ENCODE measurements at regions not wholly inside any gene's neighbourhood (a gene's known extent, or its start where the extent isn't known, plus 50 kb on each side); places are given as distances from the start of the nearest gene placed in this dataset.

GRCh38 chr2:185644828-185645227 is 93.8 kb upstream of the FSIP2 start:
- H3K9me3 ChIP-seq: no peaks in the 10 kb centered on the region
- H3K4me3 ChIP-seq: no peak overlapping the region
- no peak for DNase-seq
- H3K27me3 ChIP-seq: no peaks in the 10 kb centered on the region
- intact Hi-C loops (cut with DNase I): no loop called here
- WGBS, 2 donors: 76% methylated on average over 3 of the region's 3 CpGs
- TF ChIP-seq EP300 (IDR thresholded peaks at IDR 0.05): no peak
- TF ChIP-seq POLR2A (IDR thresholded peaks at IDR 0.05): no peak
- TF ChIP-seq POLR2AphosphoS5 (IDR thresholded peaks at IDR 0.05): no peak
- TF ChIP-seq CTCF (IDR thresholded peaks at IDR 0.05): no peak
- H3K4me1 ChIP-seq: no peaks in the 10 kb centered on the region
- H3K36me3 ChIP-seq: no peaks in the 10 kb centered on the region
- H3K27ac ChIP-seq: no peak overlapping the region

GRCh38 chr2:185645529-185645928 is 93.1 kb upstream of the FSIP2 start:
- H3K27ac ChIP-seq: no peak overlapping the region
- TF ChIP-seq EP300 (IDR thresholded peaks at IDR 0.05): no peak
- no peak for TF ChIP-seq POLR2AphosphoS5 (IDR thresholded peaks at IDR 0.05)
- intact Hi-C loops (cut with DNase I): no loop called here
- DNase-seq: no peak
- no peaks in the 10 kb centered on the region for H3K9me3 ChIP-seq
- no peak overlapping the region for H3K4me3 ChIP-seq
- no peaks in the 10 kb centered on the region for H3K4me1 ChIP-seq
- WGBS, 2 donors: 50 to 71% methylated on average over 1 of the region's 1 CpG
- H3K36me3 ChIP-seq: no peaks in the 10 kb centered on the region
- no peaks in the 10 kb centered on the region for H3K27me3 ChIP-seq

- Histone ChIP-seq H3K36me3 (no peaks in the 10 kb centered on the region), H3K9me3 (no peaks in the 10 kb centered on the region), H3K27me3 (no peaks in the 10 kb centered on the region), H3K4me1 (no peaks in the 10 kb centered on the region), H3K27ac (no peak overlapping the region), H3K4me3 (no peak overlapping the region)
- no peak for DNase-seq
- 66 to 88% methylated on average over 2 of the region's 2 CpGs for WGBS, 2 donors
- TF ChIP-seq POLR2A (IDR thresholded peaks at IDR 0.05) (no peak), EP300 (IDR thresholded peaks at IDR 0.05) (no peak), CTCF (IDR thresholded peaks at IDR 0.05) (no peak), POLR2AphosphoS5 (IDR thresholded peaks at IDR 0.05) (no peak)
- intact Hi-C loops (cut with DNase I): no loop called here
Observed at GRCh38 chr2:185658750-185659149, 79.9 kb upstream of the FSIP2 start.

- intact Hi-C loops (cut with DNase I): no loop called here
- H3K4me1 ChIP-seq: no peaks in the 10 kb centered on the region
- 94 to 96% methylated on average over 1 of the region's 1 CpG for WGBS, 2 donors
- no peaks in the 10 kb centered on the region for H3K9me3 ChIP-seq
- H3K27ac ChIP-seq: no peak overlapping the region
- H3K36me3 ChIP-seq: no peaks in the 10 kb centered on the region
- TF ChIP-seq POLR2AphosphoS5 (IDR thresholded peaks at IDR 0.05) (no peak), POLR2A (IDR thresholded peaks at IDR 0.05) (no peak), CTCF (IDR thresholded peaks at IDR 0.05) (no peak), EP300 (IDR thresholded peaks at IDR 0.05) (no peak)
- H3K27me3 ChIP-seq: no peaks in the 10 kb centered on the region
- no peak for DNase-seq
- H3K4me3 ChIP-seq: no peak overlapping the region
Observed at GRCh38 chr2:185663811-185664210, 74.8 kb upstream of the FSIP2 start.

GRCh38 chr2:185664384-185664783 is 74.2 kb upstream of the FSIP2 start:
- Histone ChIP-seq H3K27me3 (no peaks in the 10 kb centered on the region), H3K4me3 (no peak overlapping the region), H3K36me3 (no peaks in the 10 kb centered on the region), H3K4me1 (no peaks in the 10 kb centered on the region), H3K27ac (no peak overlapping the region), H3K9me3 (no peaks in the 10 kb centered on the region)
- no peak for DNase-seq
- TF ChIP-seq POLR2AphosphoS5 (IDR thresholded peaks at IDR 0.05) (no peak), POLR2A (IDR thresholded peaks at IDR 0.05) (no peak), EP300 (IDR thresholded peaks at IDR 0.05) (no peak), CTCF (IDR thresholded peaks at IDR 0.05) (no peak)
- intact Hi-C loops (cut with DNase I): no loop called here
- 84 to 88% methylated on average over 2 of the region's 2 CpGs for WGBS, 2 donors
